GM12891 (cell line): ENCODE measurements at regions not wholly inside any gene's neighbourhood (a gene's known extent, or its start where the extent isn't known, plus 50 kb on each side); places are given as distances from the start of the nearest gene placed in this dataset.

Source experiments
- PAX5 ChIP-seq: IDR thresholded peaks from 2 replicates; pipeline ENCODE4 v1.6.1; 2011; ENCODE audit warnings: low read length, moderate library complexity, mild to moderate bottlenecking; ENCODE audit not compliant: insufficient read depth, severe bottlenecking
- POLR2A ChIP-seq: IDR thresholded peaks from 2 replicates; pipeline ENCODE4 v1.6.1; 2011; ENCODE audit warnings: low read depth, low read length, control low read depth
- POLR2AphosphoS5 ChIP-seq: IDR thresholded peaks from 2 replicates; pipeline ENCODE4 v1.6.1; 2011; ENCODE audit warnings: low read depth, low read length, control low read depth
- POU2F2 ChIP-seq: IDR thresholded peaks from 2 replicates; pipeline ENCODE4 v1.6.1; 2011; ENCODE audit warnings: low read depth, mild to moderate bottlenecking, control low read depth, low read length, moderate library complexity
- SPI1 ChIP-seq: IDR thresholded peaks from 2 replicates; pipeline ENCODE4 v1.6.1; 2011; ENCODE audit warnings: low read depth, low read length, control low read depth
- TAF1 ChIP-seq: IDR thresholded peaks from 2 replicates; pipeline ENCODE4 v1.6.1; 2011; ENCODE audit warnings: low read depth, low read length, control low read depth

- TF ChIP-seq POLR2A (no peak), POLR2AphosphoS5 (no peak), TAF1 (no peak), POU2F2 (no peak), SPI1 (no peak), PAX5 (no peak)
These were observed 432.2 kb upstream of the ATXN7L3B start for GRCh38 chr12:74105434-74105833.
